ENCODE measurements at regions not wholly inside any gene's neighbourhood (a gene's known extent, or its start where the extent isn't known, plus 50 kb on each side); places are given as distances from the start of the nearest gene placed in this dataset.

GRCh38 chr5:158145827-158146226 is 286.9 kb upstream of the CLINT1 start:
- in situ Hi-C loops (cut with HindIII; ENCODE audit: low sequenced_read_pairs): no loop called here

- in situ Hi-C loops (cut with HindIII; ENCODE audit: low sequenced_read_pairs): no loop called here
These were observed 284.1 kb upstream of the CLINT1 start for GRCh38 chr5:158143081-158143480.

GRCh38 chr5:158142156-158142555 is 283.2 kb upstream of the CLINT1 start:
- in situ Hi-C loops (cut with HindIII; ENCODE audit: low sequenced_read_pairs): no loop called here

- in situ Hi-C loops (cut with HindIII; ENCODE audit: low sequenced_read_pairs): no loop called here
These were observed 281.3 kb upstream of the CLINT1 start for GRCh38 chr5:158140120-158140731.

GRCh38 chr5:158139161-158139560 is 280.2 kb upstream of the CLINT1 start:
- in situ Hi-C loops (cut with HindIII; ENCODE audit: low sequenced_read_pairs): no loop called here

- in situ Hi-C loops (cut with HindIII; ENCODE audit: low sequenced_read_pairs): no loop called here
These were observed 276.8 kb upstream of the CLINT1 start for GRCh38 chr5:158135682-158136179.

- in situ Hi-C loops (cut with HindIII; ENCODE audit: low sequenced_read_pairs): no loop called here
These were observed 274.4 kb upstream of the CLINT1 start for GRCh38 chr5:158133369-158133768.

GRCh38 chr5:158127536-158127935 is 268.6 kb upstream of the CLINT1 start:
- in situ Hi-C loops (cut with HindIII; ENCODE audit: low sequenced_read_pairs): no loop called here

GRCh38 chr5:158126442-158127405 is 267.8 kb upstream of the CLINT1 start:
- in situ Hi-C loops (cut with HindIII; ENCODE audit: low sequenced_read_pairs): no loop called here

- in situ Hi-C loops (cut with HindIII; ENCODE audit: low sequenced_read_pairs): no loop called here
These were observed 265.8 kb upstream of the CLINT1 start for GRCh38 chr5:158124606-158125316.

GRCh38 chr5:158123595-158123994 is 264.6 kb upstream of the CLINT1 start:
- in situ Hi-C loops (cut with HindIII; ENCODE audit: low sequenced_read_pairs): no loop called here

- in situ Hi-C loops (cut with HindIII; ENCODE audit: low sequenced_read_pairs): no loop called here
These were observed 262.7 kb upstream of the CLINT1 start for GRCh38 chr5:158121678-158122077.

GRCh38 chr5:158120760-158121159 is 261.8 kb upstream of the CLINT1 start:
- in situ Hi-C loops (cut with HindIII; ENCODE audit: low sequenced_read_pairs): no loop called here

GRCh38 chr5:158119961-158120723 is 261.2 kb upstream of the CLINT1 start:
- in situ Hi-C loops (cut with HindIII; ENCODE audit: low sequenced_read_pairs): no loop called here

- in situ Hi-C loops (cut with HindIII; ENCODE audit: low sequenced_read_pairs): no loop called here
These were observed 258.7 kb upstream of the CLINT1 start for GRCh38 chr5:158117467-158118160.

GRCh38 chr5:158116965-158117364 is 258.0 kb upstream of the CLINT1 start:
- in situ Hi-C loops (cut with HindIII; ENCODE audit: low sequenced_read_pairs): no loop called here

- in situ Hi-C loops (cut with HindIII; ENCODE audit: low sequenced_read_pairs): no loop called here
These were observed 256.5 kb upstream of the CLINT1 start for GRCh38 chr5:158115468-158115867.

- in situ Hi-C loops (cut with HindIII; ENCODE audit: low sequenced_read_pairs): no loop called here
These were observed 249.2 kb upstream of the CLINT1 start for GRCh38 chr5:158108177-158108576.

- in situ Hi-C loops (cut with HindIII; ENCODE audit: low sequenced_read_pairs): no loop called here
These were observed 241.5 kb upstream of the CLINT1 start for GRCh38 chr5:158100373-158100888.
